MM.1S (cell line): ENCODE measurements at regions not wholly inside any gene's neighbourhood (a gene's known extent, or its start where the extent isn't known, plus 50 kb on each side); places are given as distances from the start of the nearest gene placed in this dataset.
"Not testable (repeated sequence)": the region's sequence is repeated elsewhere in the genome, so short reads cannot be mapped to it uniquely, and the experiment has no call there.

Source experiments
- CTCF ChIP-seq: fragments of 300-600 bp; sonication (generic); IDR thresholded peaks from 2 replicates; pipeline ENCODE4 v1.5.1; 2016; ENCODE audit warnings: antibody characterized with exemption, low read length, mixed read lengths
- EZH2 ChIP-seq: fragments of 300-600 bp; sonication (generic); optimal IDR thresholded peaks from 2 replicates; pipeline ENCODE3; 2017; ENCODE audit warnings: low read depth, mild to moderate bottlenecking, antibody characterized with exemption, low read length, mixed read lengths
- EZH2phosphoT487 ChIP-seq: fragments of 300-600 bp; sonication (generic); IDR thresholded peaks from 2 replicates; pipeline ENCODE4 v1.6.1; 2018; ENCODE audit warnings: antibody characterized with exemption, low read length

GRCh38 chr5:12607817-12608216 lies 703.6 kb upstream of the CTNND2 start:
- TF ChIP-seq CTCF, EZH2phosphoT487, EZH2: not testable (repeated sequence)
